Transverse colon (tissue), 4 donors: ENCODE measurements at regions not wholly inside any gene's neighbourhood (a gene's known extent, or its start where the extent isn't known, plus 50 kb on each side); places are given as distances from the start of the nearest gene placed in this dataset.

Experiments used
- DNase-seq: peaks from one replicate; pipeline ENCODE4 v3.0.0-alpha.2; 2019
- H3K27ac ChIP-seq, 4 donors: fragments of 200-600 bp; sonication (generic); 2 replicates each; pipeline ENCODE4 v1.5.1; 2016 to 2018; ENCODE audit warnings: inconsistent platforms in 4 of 4
- H3K27me3 ChIP-seq: fragments of 200-600 bp; sonication (generic); 2 replicates; pipeline ENCODE4 v1.5.1; 2017; ENCODE audit warnings: inconsistent platforms
- H3K36me3 ChIP-seq, 4 donors: fragments of 200-600 bp; sonication (generic); 2 replicates each; pipeline ENCODE4 v1.5.1; 2017 to 2019; ENCODE audit warnings: inconsistent platforms in 4 of 4
- H3K4me1 ChIP-seq, 4 donors: fragments of 200-600 bp; sonication (generic); 2 replicates each; pipeline ENCODE4 v1.5.1; 2017 to 2020; ENCODE audit warnings: inconsistent platforms in 4 of 4
- H3K4me3 ChIP-seq, 4 donors: fragments of 200-600 bp; sonication (generic); 1 replicate in 1 of 4; 2 replicates in 3 of 4; pipeline versions ENCODE4 v1.5.1 to v1.6.1; 2017 to 2019; ENCODE audit warnings: inconsistent platforms in 4 of 4
- H3K9me3 ChIP-seq, 2 donors: fragments of 200-600 bp; sonication (generic); 2 replicates each; pipeline ENCODE4 v1.5.1; 2017 to 2019; ENCODE audit warnings: inconsistent platforms in 2 of 2
- EP300 ChIP-seq: sonication (generic); formaldehyde crosslinking; IDR thresholded peaks from one replicate; pipeline ENCODE4 v1.6.1; 2017; ENCODE audit warnings: antibody characterized with exemption, low read depth
- POLR2A ChIP-seq: fragments of 450-650 bp; IDR thresholded peaks from one replicate; pipeline ENCODE4 v1.6.1; 2016; ENCODE audit warnings: antibody characterized with exemption, mild to moderate bottlenecking, moderate library complexity
- POLR2AphosphoS5 ChIP-seq, 3 donors: sonication (generic); formaldehyde crosslinking; IDR thresholded peaks; one replicate each; pipeline ENCODE4 v1.6.1; 2016; ENCODE audit warnings: antibody characterized with exemption in 3 of 3
- WGBS, 2 donors: methylation state at CpG; one replicate each; pipeline ENCODE4 v1.1.5; 2018; ENCODE audit warnings: low coverage in 1 of 2; 5-methylcytosine and 5-hydroxymethylcytosine counted together
- in situ Hi-C, 4 donors: fragments of 200-750 bp; cut with MboI; loops; one replicate each; pipeline versions ENCODE4 v1.15.0 to v1.15.1; 2017; ENCODE audit warnings: low sequenced_read_pairs in 3 of 4, low pct_ligation_motif_present in 1 of 4, low pct_unique_long_range_greater_than_20kb in 1 of 4
- intact Hi-C: fragments of 100-400 bp; cut with DNase I; formaldehyde crosslinking; loops from one replicate; pipeline ENCODE4 v1.15.1; 2023; ENCODE audit warnings: low total_unique reads
- TF ChIP-seq, protein P1 (sequence below), 5 experiments: fragments of 200-600 bp in 3 of 5; fragments of 450-650 bp in 2 of 5; sonication (generic) in 3 of 5; IDR thresholded peaks; 1 replicate in 2 of 5; 2 replicates in 3 of 5; pipeline ENCODE4 v1.5.1; 2016 to 2017; ENCODE audit warnings: antibody characterized with exemption in 5 of 5, inconsistent platforms in 3 of 5, mild to moderate bottlenecking in 2 of 5, moderate library complexity in 1 of 5

DNA sequence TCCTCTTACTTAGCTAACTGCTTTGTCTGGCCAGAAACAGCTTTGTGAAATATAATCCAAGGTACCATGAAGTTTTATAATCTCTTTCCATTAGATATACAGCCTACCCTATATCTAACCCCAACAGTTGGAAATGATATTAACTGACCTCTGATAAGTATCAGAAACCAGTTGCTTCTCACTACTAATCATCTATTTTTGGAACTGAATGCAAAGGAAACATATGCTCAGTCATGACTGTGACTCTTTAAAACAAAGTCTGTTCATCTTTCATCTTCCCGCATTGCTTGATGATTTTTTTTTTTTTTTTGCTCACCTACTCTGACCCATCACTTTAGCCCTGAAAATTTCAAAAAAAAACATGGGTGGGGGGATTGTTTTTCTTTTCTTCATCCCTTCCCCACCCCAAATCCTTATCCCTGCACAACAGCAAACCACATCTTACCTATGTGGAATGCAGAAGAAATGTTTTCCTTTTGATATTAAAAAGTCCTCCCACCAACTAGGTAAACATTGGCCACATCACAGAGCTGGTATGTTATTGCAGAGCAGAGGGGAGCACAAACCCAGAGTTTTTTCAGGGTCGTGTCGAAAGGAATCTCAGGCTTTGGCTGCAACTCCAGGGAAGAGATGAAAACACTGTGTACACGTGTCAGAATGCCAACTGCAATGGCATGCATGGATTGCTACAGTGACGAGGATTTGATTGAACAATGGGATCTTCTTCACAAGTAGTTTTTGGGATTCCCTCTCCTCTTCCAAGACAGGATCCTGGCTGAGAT lies 137.3 kb downstream of the SLC30A10 start:
- no peak overlapping the region for H3K4me3 ChIP-seq
- H3K36me3 ChIP-seq, result no peaks in the 10 kb centered on the region
- no peak for DNase-seq
- H3K27me3 ChIP-seq, result no peaks in the 10 kb centered on the region
- no peak for TF ChIP-seq POLR2A
- no peak for TF ChIP-seq POLR2AphosphoS5 (IDR thresholded peaks at IDR 0.05)
- no peaks in the 10 kb centered on the region for H3K4me1 ChIP-seq
- H3K27ac ChIP-seq, result no peak overlapping the region
- intact Hi-C loops (no loop called here), in situ Hi-C loops (no loop called here)
- no peaks in the 10 kb centered on the region for H3K9me3 ChIP-seq
- WGBS, 2 donors, result 37% methylated on average over 5 of the region's 5 CpGs; no CpG with 5 or more reads in 1 of the 2 donors

DNA sequence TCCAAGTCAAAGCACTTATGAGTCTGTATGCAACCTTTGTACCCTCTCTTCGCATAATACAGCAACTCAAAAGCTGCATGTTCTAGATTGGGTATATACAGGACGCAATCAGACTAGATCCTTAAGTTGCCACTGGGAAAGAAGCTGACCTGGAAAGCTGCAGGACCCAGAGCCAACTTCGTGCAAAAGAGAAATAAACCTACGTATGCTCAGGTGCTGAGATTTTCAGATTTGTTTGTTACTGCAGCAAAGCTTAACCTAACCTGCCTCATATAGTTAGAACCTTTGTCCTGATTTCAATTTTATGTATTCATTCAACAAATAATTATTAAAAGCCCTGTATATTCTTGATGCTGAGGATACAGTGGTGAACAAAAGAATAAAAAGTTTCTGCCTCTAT lies 139.7 kb downstream of the SLC30A10 start:
- in situ Hi-C loops, result no loop called here
- WGBS, 2 donors, result 67 to 84% methylated on average over 3 to 4 of the region's 4 CpGs

DNA sequence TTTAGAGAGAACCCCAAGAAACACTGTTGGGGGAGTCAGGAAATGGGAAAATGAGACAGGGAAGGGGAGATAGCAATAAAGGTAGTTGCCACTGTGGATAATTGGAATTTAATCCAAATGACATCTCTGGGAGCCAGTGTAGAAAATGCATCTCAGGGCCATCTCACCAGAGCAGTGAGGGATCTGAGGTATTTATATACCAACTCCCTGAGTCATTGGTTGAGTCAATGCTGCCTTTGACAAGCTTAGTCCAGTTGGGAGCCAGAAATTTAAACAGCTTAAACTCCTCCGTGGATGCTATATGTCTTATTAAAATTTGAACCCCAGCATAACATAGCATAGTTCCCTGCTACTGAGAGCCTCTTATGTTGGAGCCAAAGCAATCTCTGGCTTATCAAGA lies 140.3 kb downstream of the SLC30A10 start:
- Histone ChIP-seq H3K9me3 (no peaks in the 10 kb centered on the region), H3K4me3 (no peak overlapping the region), H3K27ac (no peak overlapping the region), H3K36me3 (no peaks in the 10 kb centered on the region), H3K4me1 (no peaks in the 10 kb centered on the region), H3K27me3 (no peaks in the 10 kb centered on the region)
- in situ Hi-C loops (no loop called here), intact Hi-C loops (no loop called here)
- WGBS, 2 donors, result 89% methylated on average over 1 of the region's 1 CpG; no CpG with 5 or more reads in 1 of the 2 donors
- TF ChIP-seq POLR2AphosphoS5 (IDR thresholded peaks at IDR 0.05) (no peak), EP300 (no peak), POLR2A (no peak)
- TF ChIP-seq, protein P1, sequence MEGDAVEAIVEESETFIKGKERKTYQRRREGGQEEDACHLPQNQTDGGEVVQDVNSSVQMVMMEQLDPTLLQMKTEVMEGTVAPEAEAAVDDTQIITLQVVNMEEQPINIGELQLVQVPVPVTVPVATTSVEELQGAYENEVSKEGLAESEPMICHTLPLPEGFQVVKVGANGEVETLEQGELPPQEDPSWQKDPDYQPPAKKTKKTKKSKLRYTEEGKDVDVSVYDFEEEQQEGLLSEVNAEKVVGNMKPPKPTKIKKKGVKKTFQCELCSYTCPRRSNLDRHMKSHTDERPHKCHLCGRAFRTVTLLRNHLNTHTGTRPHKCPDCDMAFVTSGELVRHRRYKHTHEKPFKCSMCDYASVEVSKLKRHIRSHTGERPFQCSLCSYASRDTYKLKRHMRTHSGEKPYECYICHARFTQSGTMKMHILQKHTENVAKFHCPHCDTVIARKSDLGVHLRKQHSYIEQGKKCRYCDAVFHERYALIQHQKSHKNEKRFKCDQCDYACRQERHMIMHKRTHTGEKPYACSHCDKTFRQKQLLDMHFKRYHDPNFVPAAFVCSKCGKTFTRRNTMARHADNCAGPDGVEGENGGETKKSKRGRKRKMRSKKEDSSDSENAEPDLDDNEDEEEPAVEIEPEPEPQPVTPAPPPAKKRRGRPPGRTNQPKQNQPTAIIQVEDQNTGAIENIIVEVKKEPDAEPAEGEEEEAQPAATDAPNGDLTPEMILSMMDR (IDR thresholded peaks at IDR 0.05), result no peak
- no peak for DNase-seq

More for the DNA sequence above, 139.7 kb downstream of the SLC30A10 start:
- Histone ChIP-seq H3K4me3 (no peak overlapping the region), H3K36me3 (no peaks in the 10 kb centered on the region), H3K27me3 (no peaks in the 10 kb centered on the region), H3K9me3 (no peaks in the 10 kb centered on the region), H3K4me1 (no peaks in the 10 kb centered on the region), H3K27ac (no peak overlapping the region)
- no peak for TF ChIP-seq POLR2A
- no peak for TF ChIP-seq EP300
- TF ChIP-seq POLR2AphosphoS5 (IDR thresholded peaks at IDR 0.05), result no peak
- TF ChIP-seq, protein P1 (IDR thresholded peaks at IDR 0.05), result no peak
- no peak for DNase-seq
- intact Hi-C loops, result no loop called here

DNA sequence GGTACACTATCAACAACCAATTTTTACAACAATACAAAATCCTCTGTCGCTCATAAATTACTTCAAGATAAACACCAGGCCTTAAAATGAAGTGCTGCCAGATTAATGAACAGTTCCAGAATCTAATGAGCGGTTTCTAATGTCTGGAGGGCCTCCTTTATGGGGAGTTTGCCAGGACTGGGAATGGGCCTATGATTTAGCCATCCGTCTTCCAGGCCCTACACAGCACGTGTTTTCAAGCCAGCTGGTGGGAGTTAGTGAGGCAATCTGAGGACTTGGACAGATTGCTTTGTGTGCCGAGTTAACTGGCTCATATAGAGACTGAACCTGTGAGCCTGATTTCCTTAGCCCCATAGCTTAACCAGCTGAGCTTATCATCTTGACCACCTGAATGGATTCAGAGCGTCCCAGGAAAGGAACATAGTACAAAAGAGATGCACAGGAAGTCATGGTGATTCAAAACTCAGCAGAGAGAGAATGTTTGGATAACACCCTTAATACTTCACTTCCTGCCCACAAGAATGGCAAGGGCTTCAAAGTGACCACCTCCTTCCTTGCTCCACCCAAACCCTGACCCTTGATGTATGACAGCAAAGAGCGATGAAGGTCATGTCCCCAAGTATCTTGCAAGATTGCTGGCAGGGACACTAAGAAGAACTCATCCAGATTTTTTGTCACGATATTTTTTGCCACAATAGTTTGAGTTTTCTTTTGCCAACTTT lies 143.5 kb downstream of the SLC30A10 start:
- Histone ChIP-seq H3K4me3 (no peak overlapping the region), H3K36me3 (no peaks in the 10 kb centered on the region), H3K27me3 (no peaks in the 10 kb centered on the region), H3K9me3 (no peaks in the 10 kb centered on the region), H3K27ac (no peak overlapping the region), H3K4me1 (no peaks in the 10 kb centered on the region)
- TF ChIP-seq POLR2A (no peak), EP300 (no peak), POLR2AphosphoS5 (IDR thresholded peaks at IDR 0.05) (no peak)
- TF ChIP-seq, protein P1 (IDR thresholded peaks at IDR 0.05), result no peak
- intact Hi-C loops, result no loop called here
- 64 to 71% methylated on average over 1 to 8 of the region's 8 CpGs for WGBS, 2 donors
- in situ Hi-C loops, result no loop called here
- DNase-seq, result no peak
